Ovary (tissue), 7 donors: ENCODE measurements at regions not wholly inside any gene's neighbourhood (a gene's known extent, or its start where the extent isn't known, plus 50 kb on each side); places are given as distances from the start of the nearest gene placed in this dataset.

Source experiments
- DNase-seq, 5 donors: peaks; one replicate each; pipeline ENCODE4 v3.0.0-alpha.2; 2019 to 2020
- H3K27ac ChIP-seq, 2 donors: fragments of 200-600 bp; one replicate each; pipeline versions ENCODE4 v1.5.1 to v1.8.0; 2019 to 2022
- H3K27me3 ChIP-seq: fragments of 200-600 bp; one replicate; pipeline ENCODE4 v1.8.0; 2022
- H3K36me3 ChIP-seq: fragments of 200-600 bp; sonication (generic); one replicate; pipeline ENCODE4 v1.5.1; 2019
- H3K4me1 ChIP-seq: one replicate; pipeline ENCODE4 v1.8.1; 2013; ENCODE audit warnings: mild to moderate bottlenecking, moderate library complexity; ENCODE audit not compliant: insufficient read depth
- H3K4me3 ChIP-seq: fragments of 200-600 bp; sonication (generic); one replicate; pipeline ENCODE4 v1.5.1; 2017
- H3K9me3 ChIP-seq, 2 donors: fragments of 200-600 bp in 1 of 2; sonication (generic) in 1 of 2; one replicate each; pipeline versions ENCODE4 v1.5.1 to v1.8.1; 2013 to 2019; ENCODE audit warnings: mild to moderate bottlenecking in 1 of 2, moderate library complexity in 1 of 2
- EP300 ChIP-seq: sonication (generic); formaldehyde crosslinking; IDR thresholded peaks from one replicate; pipeline ENCODE4 v1.6.1; 2017; ENCODE audit warnings: antibody characterized with exemption
- POLR2A ChIP-seq: fragments of 450-650 bp; IDR thresholded peaks from one replicate; pipeline ENCODE4 v1.6.1; 2017; ENCODE audit warnings: antibody characterized with exemption, mild to moderate bottlenecking, moderate library complexity
- WGBS, 3 donors: extraction: QIAGEN DNeasy Blood & Tissue Kit in 1 of 3; methylation state at CpG; one replicate each; pipeline versions ENCODE4 v1.1.5 to v1.1.7; 2013 to 2017; 5-methylcytosine and 5-hydroxymethylcytosine counted together
- intact Hi-C, 4 donors: fragments of 100-400 bp; cut with DNase I; formaldehyde crosslinking; loops; one replicate each; pipeline versions ENCODE4 v1.11.0 to v1.15.1; 2022 to 2023
- TF ChIP-seq, protein P1 (sequence below), 3 donors: fragments of 450-650 bp in 2 of 3; fragments of 200-600 bp in 1 of 3; IDR thresholded peaks; one replicate each; pipeline versions ENCODE4 v1.5.1 to v1.8.0; 2016 to 2022; ENCODE audit warnings: antibody characterized with exemption in 3 of 3, mild to moderate bottlenecking in 1 of 3
- donor health status: DM: no; HTN: no; CAD: no; lungs with moderate emphysema.
- donor health status: DM: no; HTN: no; CAD: no.
- donor health status: Bipolar disorder and iron deficiency.
- donor health status: DM: no; HTN: no; CAD: no.
- donor health status: DM: yes; HTN: yes; CAD: no.

DNA sequence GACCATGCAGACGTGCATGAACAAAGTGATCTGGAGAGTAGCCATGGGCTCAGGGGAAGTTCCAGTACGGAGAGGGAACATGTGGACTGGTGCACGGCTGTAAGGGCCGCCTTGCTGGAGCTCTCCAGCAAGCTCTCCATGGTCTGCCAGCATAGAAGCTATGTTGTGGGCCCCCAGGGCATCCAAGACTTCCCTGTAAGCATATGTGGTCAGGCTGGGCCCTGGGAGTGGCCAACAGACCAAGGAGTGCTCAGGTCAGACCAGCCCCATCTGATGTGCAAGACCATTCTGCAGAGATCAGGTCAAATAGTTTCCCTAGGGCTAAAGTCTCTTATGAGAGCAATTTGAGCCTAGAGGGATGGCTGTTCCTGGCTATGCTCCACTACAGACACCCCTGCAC lies 110.1 kb upstream of the DAZL start:
- Histone ChIP-seq H3K4me1 (no peaks in the 10 kb centered on the region), H3K36me3 (no peaks in the 10 kb centered on the region), H3K9me3 (no peaks in the 10 kb centered on the region), H3K4me3 (no peak overlapping the region), H3K27ac (no peak overlapping the region), H3K27me3 (no peaks in the 10 kb centered on the region)
- TF ChIP-seq, protein P1, sequence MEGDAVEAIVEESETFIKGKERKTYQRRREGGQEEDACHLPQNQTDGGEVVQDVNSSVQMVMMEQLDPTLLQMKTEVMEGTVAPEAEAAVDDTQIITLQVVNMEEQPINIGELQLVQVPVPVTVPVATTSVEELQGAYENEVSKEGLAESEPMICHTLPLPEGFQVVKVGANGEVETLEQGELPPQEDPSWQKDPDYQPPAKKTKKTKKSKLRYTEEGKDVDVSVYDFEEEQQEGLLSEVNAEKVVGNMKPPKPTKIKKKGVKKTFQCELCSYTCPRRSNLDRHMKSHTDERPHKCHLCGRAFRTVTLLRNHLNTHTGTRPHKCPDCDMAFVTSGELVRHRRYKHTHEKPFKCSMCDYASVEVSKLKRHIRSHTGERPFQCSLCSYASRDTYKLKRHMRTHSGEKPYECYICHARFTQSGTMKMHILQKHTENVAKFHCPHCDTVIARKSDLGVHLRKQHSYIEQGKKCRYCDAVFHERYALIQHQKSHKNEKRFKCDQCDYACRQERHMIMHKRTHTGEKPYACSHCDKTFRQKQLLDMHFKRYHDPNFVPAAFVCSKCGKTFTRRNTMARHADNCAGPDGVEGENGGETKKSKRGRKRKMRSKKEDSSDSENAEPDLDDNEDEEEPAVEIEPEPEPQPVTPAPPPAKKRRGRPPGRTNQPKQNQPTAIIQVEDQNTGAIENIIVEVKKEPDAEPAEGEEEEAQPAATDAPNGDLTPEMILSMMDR (IDR thresholded peaks at IDR 0.05): no peak
- TF ChIP-seq EP300 (no peak), POLR2A (no peak)
- 68 to 98% (median 82%) methylated on average over 2 to 4 of the region's 4 CpGs for WGBS, 3 donors
- DNase-seq: no peak
- intact Hi-C loops: no loop called here

DNA sequence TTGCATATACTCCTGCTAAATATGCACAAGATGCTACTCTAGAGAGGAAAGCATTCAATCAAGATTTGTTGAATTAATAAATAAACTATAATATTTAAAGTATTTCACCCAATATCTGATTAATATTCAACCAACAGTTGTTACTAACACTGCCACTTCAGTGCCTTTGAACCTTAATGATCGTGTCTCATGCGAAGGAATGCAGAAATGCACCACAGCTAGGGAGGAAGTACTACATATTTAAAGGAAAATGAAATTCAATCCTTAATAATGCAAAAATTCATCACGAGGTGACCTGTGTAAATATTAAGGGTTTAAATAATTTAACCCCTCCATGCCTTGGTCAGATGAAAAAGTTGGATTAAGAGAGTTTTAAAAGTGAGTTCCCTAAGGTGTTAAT lies 114.2 kb upstream of the DAZL start:
- Histone ChIP-seq H3K27me3 (no peaks in the 10 kb centered on the region), H3K9me3 (no peaks in the 10 kb centered on the region), H3K27ac (no peak overlapping the region), H3K36me3 (no peaks in the 10 kb centered on the region), H3K4me3 (no peak overlapping the region), H3K4me1 (no peaks in the 10 kb centered on the region)
- DNase-seq: no peak
- 61 to 67% (median 61%) methylated on average over 3 of the region's 3 CpGs for WGBS, 3 donors
- TF ChIP-seq, protein P1 (IDR thresholded peaks at IDR 0.05): no peak
- no peak for TF ChIP-seq EP300
- no peak for TF ChIP-seq POLR2A
- intact Hi-C loops: no loop called here

DNA sequence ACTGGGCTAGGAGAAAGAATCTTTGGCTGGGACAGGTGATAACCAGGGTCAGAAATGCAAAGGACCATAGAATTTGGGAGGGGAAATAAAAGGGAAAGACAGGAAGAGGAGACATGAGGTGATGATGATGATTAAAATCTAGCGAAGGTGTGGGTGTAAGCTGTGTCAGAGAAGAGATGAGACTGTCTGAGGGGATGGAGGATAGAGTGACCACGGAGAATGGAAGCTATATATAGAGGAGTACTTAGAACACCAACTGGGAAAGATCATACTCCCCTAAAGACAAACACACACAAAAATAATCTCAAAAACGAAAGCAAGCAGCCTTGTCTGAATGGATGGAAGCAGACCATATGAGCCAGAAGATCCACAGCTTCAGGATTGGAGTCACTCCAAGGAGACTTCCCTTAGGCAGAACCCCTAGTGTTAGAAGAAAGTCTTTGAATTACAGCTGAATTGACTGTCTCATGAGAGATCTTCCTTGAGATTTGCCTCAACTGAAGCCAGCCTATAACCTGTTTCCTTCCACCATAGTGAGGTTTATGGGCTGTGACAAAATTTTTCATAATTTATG lies 115.2 kb upstream of the DAZL start:
- Histone ChIP-seq H3K4me1 (no peaks in the 10 kb centered on the region), H3K4me3 (no peak overlapping the region), H3K27ac (no peak overlapping the region), H3K9me3 (no peaks in the 10 kb centered on the region), H3K27me3 (no peaks in the 10 kb centered on the region), H3K36me3 (no peaks in the 10 kb centered on the region)
- no peak for DNase-seq
- intact Hi-C loops: no loop called here
- WGBS, 3 donors: 22 to 36% (median 34%) methylated on average over 3 of the region's 3 CpGs
- TF ChIP-seq, protein P1 (IDR thresholded peaks at IDR 0.05): no peak
- TF ChIP-seq EP300: no peak
- TF ChIP-seq POLR2A: no peak

DNA sequence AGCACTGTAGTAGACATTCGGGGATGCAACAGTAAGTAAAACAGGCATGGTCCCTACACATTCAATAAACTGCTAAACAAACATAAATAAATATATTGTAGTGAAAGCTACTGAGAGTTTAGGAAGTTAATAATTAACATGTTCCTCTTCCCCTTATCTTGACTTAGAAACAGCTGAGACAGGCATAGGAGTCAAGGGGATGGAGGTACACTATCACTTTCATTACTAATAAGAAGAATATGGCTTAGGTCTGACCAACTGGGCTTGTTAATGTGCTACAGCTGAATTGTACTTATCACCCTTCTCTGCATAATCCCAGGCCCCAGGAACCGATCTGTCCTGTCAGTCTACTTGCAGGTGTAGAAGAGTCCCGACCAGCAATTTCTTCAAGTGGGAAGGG lies 116.3 kb upstream of the DAZL start:
- DNase-seq: no peak
- TF ChIP-seq POLR2A (no peak), EP300 (no peak)
- TF ChIP-seq, protein P1 (IDR thresholded peaks at IDR 0.05): no peak
- 88 to 94% (median 91%) methylated on average over 3 of the region's 3 CpGs for WGBS, 3 donors
- Histone ChIP-seq H3K27me3 (no peaks in the 10 kb centered on the region), H3K4me3 (no peak overlapping the region), H3K9me3 (no peaks in the 10 kb centered on the region), H3K27ac (no peak overlapping the region), H3K4me1 (no peaks in the 10 kb centered on the region), H3K36me3 (no peaks in the 10 kb centered on the region)
- intact Hi-C loops: no loop called here
